DMS153 treated with DMSO at 0.1 percent for 48 hours (cell line): ENCODE measurements at regions not wholly inside any gene's neighbourhood (a gene's known extent, or its start where the extent isn't known, plus 50 kb on each side); places are given as distances from the start of the nearest gene placed in this dataset.

ENCODE experiments used
- DNase-seq: peaks from one replicate; lab custom pipeline; 2025; ENCODE audit not compliant: unreplicated experiment; lab: John Stamatoyannopoulos, UW

- DNase-seq = no peak
Measured at GRCh38 chrX:13266641-13267345, 53.1 kb downstream of the ATXN3L start.

- no peak for DNase-seq
Measured at GRCh38 chrX:13265549-13266132, 54.2 kb downstream of the ATXN3L start.

- DNase-seq = no peak
Measured at GRCh38 chrX:13265111-13265510, 54.7 kb downstream of the ATXN3L start.

DNA sequence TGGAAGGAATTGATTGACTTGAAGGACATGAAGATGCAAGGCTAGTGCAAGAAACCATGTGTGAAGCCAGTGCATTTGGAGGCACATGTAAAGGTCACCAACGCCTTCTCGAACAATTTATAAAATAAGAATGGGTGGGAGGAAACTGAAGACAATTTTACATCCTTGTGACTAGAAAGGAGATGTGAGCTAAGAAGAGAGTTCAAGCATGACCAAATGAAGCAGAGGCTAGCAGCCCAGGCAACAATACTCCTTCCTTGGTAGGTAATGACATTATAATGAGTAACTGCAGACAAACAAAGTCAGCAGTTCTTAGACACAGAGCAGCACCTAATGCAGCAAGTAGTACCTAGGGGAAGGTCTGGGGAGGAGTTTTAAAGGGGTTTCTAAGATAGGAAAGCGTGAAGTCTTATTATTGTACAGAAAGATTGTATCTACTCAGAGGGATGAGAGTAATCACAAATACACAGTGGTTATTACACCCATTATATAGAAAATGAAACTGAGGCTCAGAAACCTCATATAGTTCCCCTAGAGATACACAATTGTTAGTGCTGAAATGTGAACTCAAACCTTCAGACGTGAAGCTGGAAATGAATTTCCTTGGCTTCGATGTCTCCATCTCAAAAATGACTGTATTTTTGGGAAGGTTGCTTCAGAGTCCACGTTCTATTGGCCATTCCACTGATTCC, 56.1 kb downstream of the ATXN3L start:
- no peak for DNase-seq

DNA sequence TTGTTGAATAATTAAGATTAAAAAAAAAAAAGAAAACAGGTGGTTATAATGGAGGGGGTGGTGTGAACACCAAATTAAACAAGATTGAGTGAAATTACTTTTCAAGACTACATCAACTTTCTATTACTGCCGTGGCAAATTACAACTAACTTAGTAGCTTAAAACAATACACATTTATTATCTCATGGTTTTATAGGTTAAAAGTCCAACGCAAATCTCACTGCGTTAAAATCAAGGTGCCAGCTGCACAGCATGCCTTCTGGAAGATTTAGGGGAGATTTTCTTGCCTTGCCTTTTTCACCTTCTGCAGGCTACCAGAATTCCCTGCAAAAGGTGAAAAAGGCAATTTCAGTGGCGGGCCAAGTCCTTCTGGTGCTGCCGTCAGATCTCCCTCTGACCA, 58.5 kb downstream of the ATXN3L start:
- no peak for DNase-seq

DNA sequence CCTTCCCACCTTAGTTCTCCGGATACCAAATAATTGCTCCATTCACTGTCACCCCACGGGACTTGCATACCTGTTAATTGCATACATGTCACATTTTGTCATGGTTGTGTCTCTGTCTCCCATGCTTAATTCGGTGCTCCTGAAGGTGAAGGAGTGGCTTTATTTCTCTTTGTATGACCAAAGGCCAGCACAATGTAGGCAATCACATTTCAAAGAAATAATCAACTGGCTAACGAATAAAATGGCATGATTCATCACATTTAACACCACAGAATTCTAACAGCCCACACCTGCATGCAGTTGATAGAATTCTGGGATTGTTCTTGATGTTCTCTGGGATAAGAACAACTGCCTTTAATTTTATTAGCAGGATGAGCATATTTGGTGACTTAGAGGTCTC, 59.3 kb downstream of the ATXN3L start:
- DNase-seq = no peak

DNA sequence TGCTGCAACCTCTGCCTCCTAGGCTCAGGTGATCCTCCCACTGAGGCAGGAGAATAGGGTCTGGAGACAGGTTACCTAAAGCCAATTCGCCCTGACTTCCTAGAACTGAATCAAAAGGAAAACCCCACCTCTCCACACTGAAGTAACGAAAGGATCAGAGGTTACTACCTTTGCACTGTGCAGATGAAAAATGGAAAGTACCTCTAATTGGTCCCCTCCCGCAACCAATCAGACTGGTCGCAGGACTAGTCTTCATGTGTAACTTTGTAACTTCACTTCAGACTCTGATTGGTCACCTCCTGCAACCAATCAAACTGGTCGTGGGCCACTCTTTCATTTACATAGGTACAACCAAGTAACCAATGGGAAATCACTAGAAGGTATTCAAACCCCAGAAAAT, 61.1 kb downstream of the ATXN3L start:
- DNase-seq = no peak

- DNase-seq = no peak
Measured at GRCh38 chrX:13258052-13258444, 61.8 kb downstream of the ATXN3L start.

GRCh38 chrX:13257223-13258051, 62.4 kb downstream of the ATXN3L start:
- no peak for DNase-seq

GRCh38 chrX:13256603-13257002, 63.2 kb downstream of the ATXN3L start:
- DNase-seq = no peak

- DNase-seq = no peak
Measured at GRCh38 chrX:13254870-13255269, 65.0 kb downstream of the ATXN3L start.

DNA sequence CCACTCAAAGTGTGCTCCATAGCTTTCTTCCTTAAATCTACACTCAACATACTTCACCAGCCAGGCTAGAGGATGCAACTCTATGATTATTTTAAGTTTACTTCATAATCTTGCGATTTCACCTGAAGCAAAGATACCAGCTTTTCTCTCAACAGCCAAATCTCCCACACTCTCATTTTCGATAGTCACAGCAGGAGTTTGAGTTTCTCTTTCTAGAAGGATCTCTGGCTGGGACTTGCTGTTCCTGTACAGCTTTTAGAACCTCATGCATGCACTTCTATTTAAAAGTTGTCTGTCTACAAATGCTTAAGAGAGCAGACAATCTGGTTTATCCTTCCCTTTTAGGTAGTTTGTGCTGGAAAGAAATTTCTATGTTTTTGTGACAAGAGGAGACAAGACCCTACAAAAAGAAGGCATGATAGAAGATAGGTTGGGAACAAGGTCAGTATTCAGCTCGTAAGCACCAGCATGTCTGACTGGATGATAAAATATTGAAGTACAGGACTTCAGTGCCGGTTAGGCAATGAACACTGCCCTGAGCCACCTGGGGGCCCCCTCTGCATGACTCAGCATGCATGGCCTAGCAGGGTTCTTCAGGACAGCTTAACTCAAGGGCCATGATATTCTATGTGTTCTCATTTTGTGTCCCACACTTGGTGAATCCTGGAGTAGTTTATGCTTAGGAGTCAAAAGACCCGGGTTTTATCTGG, 65.6 kb downstream of the ATXN3L start:
- no peak for DNase-seq

DNA sequence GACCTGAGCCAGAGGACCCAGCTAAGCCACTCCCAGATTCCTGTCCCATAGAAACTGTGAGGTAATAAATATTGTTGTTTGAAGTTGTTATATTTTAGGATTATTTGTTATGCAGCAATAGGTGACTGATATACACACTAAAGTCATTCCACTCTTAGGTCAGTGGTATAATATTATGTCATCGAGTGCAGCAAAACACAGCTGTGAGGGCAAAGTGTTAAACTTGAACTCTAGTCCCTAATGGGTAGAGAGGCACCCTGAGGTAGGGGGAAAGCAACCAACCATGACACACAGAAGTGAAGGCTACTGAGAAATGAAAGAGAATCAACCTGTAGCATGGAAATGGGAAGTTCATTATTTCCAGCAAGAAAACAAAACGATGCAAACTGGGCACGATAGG, 66.6 kb downstream of the ATXN3L start:
- DNase-seq = no peak

DNA sequence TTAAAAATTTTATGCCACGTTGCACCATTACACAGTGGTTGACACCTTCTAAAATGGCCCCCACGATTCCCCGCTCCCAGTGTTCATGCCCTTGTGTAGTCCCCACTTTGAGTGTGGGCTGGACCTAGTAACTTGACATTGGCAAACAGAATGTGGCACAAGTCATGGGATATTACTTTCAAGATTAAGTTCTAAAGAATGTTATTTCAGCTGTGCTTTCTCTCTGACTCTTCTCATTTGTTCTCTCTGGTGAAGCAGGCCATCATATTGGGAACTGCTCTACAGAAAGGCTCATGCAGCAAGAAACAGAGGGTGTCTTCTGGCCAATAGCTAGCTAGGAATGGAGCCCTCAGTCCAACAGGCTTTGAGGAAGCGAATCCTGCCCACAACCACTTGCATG, 67.1 kb downstream of the ATXN3L start:
- no peak for DNase-seq

DNA sequence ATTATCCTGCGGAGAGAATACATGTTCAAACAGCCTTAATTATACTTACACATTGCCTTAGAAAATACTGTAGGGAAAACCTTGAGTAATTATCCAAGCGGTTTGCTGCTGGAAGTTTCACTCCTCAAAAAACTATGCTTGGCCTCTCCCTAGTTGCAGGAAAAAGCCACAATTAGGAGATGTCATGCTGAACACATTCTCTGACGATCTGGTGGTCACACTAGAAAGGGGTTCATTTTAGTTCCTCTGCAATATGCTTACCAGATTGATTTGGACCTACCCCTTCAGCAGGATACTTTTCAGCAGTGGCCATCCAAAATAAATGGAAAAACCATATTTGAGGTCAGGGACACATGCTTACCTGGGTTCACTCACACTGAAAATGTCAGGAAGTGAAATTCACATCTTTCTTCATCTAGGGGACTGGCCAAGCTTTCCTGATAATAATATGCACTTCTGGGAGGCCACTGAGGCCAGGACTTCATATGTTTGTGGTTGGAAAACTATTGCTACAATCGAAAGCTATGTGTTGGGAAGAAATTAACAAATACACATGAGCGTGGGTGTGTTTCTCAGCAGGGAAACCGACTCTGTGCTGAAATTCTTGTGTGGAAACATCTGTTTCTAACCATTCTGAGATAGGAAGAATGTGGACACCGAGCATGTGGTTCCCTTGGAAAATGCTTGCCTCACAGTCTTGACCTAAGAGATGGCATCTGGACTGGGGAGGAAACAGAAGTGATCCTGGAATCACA, 68.8 kb downstream of the ATXN3L start:
- DNase-seq = no peak

DNA sequence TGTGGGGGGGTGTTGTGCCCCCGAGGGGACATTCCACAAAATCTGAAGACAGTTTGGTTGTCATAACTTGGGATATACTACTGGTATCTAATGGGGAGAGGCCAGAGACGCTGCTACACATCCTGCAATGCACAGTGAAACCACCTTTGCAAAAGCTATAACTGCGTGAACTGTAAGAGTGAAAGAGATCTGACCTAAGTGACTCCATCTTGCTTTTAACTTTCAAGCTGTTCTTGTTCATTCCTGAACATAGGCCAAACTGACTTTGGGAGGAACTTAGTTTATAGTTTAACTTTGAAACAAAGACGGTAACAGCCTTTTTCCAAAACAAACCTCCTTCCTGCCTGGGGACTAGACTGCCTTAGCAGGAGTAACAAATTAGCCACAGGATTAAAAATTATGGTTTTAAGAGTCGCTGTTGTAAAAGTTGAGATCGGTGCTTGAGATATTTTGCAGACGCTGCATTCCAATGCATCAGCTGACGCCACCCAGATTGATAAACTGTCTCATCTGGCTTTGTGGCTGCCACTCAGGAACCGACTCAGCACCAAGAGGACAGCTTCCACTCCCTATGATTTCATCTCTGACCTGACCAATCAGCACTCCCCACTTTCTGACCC, 70.9 kb downstream of the ATXN3L start:
- DNase-seq = no peak

DNA sequence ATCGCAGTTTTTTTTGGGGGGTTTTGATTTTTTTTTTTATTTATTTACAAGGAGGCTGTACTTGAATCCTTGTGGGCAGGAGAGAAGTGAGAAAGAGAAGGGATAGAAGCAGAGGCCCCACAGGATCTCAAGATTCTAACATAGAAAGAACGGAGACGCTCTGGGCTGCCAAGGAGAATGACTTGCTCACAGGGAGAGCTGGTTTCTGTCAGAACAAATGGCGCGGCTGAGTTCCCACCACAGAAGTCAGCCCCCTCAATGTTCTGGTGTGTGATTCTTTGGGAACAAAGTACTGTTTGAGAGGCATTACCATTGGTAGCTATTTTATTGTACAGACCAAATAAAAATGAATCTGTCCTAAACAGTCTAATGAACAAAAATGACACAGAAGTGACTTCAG, 80.6 kb downstream of the ATXN3L start:
- no peak for DNase-seq

DNA sequence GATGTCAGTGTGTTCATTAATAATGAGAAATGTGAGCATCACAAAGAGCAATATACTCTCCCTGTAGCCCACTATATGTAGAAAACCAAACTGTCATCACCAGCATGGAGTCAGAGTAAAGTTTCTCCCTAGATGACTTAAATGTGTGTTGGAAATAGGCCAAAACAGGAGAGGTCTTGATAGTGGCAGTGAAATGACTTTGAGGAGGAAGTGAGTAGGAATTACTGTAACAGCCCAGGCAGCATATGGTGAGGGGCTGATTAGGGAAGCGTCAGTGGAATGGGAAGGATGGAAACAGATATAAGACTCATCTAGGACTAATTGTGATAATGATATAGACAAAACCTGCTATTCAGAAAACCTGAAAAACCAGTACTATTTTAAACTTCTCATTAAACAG, 83.9 kb downstream of the ATXN3L start:
- no peak for DNase-seq

GRCh38 chrX:13232484-13232883, 87.4 kb downstream of the ATXN3L start:
- DNase-seq = no peak

GRCh38 chrX:13226214-13226613, 93.6 kb downstream of the ATXN3L start:
- DNase-seq = no peak
